HL-60 (cell line): ENCODE measurements at regions not wholly inside any gene's neighbourhood (a gene's known extent, or its start where the extent isn't known, plus 50 kb on each side); places are given as distances from the start of the nearest gene placed in this dataset.

ENCODE experiments used
- DNase-seq, 2 experiments: peaks; one replicate each; pipeline ENCODE4 v3.0.0-alpha.2; 2010 to 2020; ENCODE audit warnings: low read depth in 1 of 2, low spot score in 1 of 2
- H3K27ac ChIP-seq: fragments of 250-450 bp; sonication (Bioruptor Pico); replicated peaks from 2 replicates; pipeline ENCODE4 v1.5.1; 2020; ENCODE audit warnings: mild to moderate bottlenecking, moderate library complexity
- H3K27me3 ChIP-seq: fragments of 250-450 bp; sonication (Bioruptor Pico); 2 replicates; pipeline ENCODE4 v1.5.1; 2021; ENCODE audit warnings: mild to moderate bottlenecking, moderate library complexity; ENCODE audit not compliant: insufficient read depth, poor library complexity, severe bottlenecking
- H3K4me3 ChIP-seq: replicated peaks from 2 replicates; pipeline ENCODE4 v1.5.1; 2011; ENCODE audit warnings: mild to moderate bottlenecking, control low read depth, low read length; ENCODE audit not compliant: insufficient read depth
- GABPA ChIP-seq: IDR thresholded peaks from 2 replicates; pipeline ENCODE4 v1.6.1; 2012; ENCODE audit warnings: low read depth
- POLR2AphosphoS5 ChIP-seq: IDR thresholded peaks from 2 replicates; pipeline ENCODE4 v1.6.1; 2012; ENCODE audit warnings: low read depth
- SPI1 ChIP-seq: IDR thresholded peaks from 2 replicates; pipeline ENCODE4 v1.6.1; 2012; ENCODE audit warnings: low read depth, mild to moderate bottlenecking, borderline replicate concordance
- TF ChIP-seq, protein P1 (sequence below): IDR thresholded peaks from 2 replicates; pipeline ENCODE4 v1.6.1; 2012; ENCODE audit warnings: low read depth; ENCODE audit not compliant: insufficient replicate concordance
- TF ChIP-seq, protein P2 (sequence below): IDR thresholded peaks from one replicate; pipeline ENCODE4 v1.5.1; 2011; ENCODE audit warnings: low read length, control low read depth, inconsistent platforms; ENCODE audit not compliant: insufficient read depth

- Histone ChIP-seq H3K27me3 (no peaks in the 10 kb centered on the region), H3K4me3 (no peak overlapping the region), H3K27ac (no peak overlapping the region)
- no peak for TF ChIP-seq POLR2AphosphoS5
- no peak for TF ChIP-seq SPI1
- no peak for TF ChIP-seq GABPA
- no peak for DNase-seq
Measured at GRCh38 chr17:13176436-13176835, 158.6 kb upstream of the ELAC2 start.

GRCh38 chr17:13171790-13172189 is 154.0 kb upstream of the ELAC2 start:
- no peak for DNase-seq
- no peak overlapping the region for H3K27ac ChIP-seq
- TF ChIP-seq POLR2AphosphoS5 (no peak), GABPA (no peak), SPI1 (no peak)
- TF ChIP-seq, protein P1, sequence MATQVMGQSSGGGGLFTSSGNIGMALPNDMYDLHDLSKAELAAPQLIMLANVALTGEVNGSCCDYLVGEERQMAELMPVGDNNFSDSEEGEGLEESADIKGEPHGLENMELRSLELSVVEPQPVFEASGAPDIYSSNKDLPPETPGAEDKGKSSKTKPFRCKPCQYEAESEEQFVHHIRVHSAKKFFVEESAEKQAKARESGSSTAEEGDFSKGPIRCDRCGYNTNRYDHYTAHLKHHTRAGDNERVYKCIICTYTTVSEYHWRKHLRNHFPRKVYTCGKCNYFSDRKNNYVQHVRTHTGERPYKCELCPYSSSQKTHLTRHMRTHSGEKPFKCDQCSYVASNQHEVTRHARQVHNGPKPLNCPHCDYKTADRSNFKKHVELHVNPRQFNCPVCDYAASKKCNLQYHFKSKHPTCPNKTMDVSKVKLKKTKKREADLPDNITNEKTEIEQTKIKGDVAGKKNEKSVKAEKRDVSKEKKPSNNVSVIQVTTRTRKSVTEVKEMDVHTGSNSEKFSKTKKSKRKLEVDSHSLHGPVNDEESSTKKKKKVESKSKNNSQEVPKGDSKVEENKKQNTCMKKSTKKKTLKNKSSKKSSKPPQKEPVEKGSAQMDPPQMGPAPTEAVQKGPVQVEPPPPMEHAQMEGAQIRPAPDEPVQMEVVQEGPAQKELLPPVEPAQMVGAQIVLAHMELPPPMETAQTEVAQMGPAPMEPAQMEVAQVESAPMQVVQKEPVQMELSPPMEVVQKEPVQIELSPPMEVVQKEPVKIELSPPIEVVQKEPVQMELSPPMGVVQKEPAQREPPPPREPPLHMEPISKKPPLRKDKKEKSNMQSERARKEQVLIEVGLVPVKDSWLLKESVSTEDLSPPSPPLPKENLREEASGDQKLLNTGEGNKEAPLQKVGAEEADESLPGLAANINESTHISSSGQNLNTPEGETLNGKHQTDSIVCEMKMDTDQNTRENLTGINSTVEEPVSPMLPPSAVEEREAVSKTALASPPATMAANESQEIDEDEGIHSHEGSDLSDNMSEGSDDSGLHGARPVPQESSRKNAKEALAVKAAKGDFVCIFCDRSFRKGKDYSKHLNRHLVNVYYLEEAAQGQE, result no peak
- TF ChIP-seq, protein P2, sequence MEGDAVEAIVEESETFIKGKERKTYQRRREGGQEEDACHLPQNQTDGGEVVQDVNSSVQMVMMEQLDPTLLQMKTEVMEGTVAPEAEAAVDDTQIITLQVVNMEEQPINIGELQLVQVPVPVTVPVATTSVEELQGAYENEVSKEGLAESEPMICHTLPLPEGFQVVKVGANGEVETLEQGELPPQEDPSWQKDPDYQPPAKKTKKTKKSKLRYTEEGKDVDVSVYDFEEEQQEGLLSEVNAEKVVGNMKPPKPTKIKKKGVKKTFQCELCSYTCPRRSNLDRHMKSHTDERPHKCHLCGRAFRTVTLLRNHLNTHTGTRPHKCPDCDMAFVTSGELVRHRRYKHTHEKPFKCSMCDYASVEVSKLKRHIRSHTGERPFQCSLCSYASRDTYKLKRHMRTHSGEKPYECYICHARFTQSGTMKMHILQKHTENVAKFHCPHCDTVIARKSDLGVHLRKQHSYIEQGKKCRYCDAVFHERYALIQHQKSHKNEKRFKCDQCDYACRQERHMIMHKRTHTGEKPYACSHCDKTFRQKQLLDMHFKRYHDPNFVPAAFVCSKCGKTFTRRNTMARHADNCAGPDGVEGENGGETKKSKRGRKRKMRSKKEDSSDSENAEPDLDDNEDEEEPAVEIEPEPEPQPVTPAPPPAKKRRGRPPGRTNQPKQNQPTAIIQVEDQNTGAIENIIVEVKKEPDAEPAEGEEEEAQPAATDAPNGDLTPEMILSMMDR, result no peak
- no peaks in the 10 kb centered on the region for H3K27me3 ChIP-seq
- H3K4me3 ChIP-seq, result no peak overlapping the region

DNA sequence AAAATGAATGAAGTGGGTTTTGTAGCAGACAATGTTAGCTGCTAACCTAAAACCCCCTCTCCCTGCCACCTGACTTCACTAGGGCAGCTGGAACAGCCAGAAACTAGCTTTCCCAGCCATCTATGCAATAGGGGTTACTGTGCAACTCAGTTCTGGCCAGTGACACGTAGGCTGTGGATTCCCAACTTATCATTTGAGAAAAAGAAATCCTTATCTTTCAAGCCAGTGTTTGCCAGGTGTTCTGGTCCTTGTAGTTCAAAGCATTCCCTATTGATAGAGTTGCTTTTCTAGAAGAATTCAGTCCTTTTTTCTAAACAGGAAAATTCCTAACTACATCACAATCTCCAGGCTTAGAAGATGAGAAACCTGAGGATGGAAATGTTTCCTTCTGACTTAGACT is 144.5 kb upstream of the ELAC2 start:
- H3K27me3 ChIP-seq, result no peaks in the 10 kb centered on the region
- H3K27ac ChIP-seq, result no peak overlapping the region
- TF ChIP-seq SPI1 (no peak), GABPA (no peak), POLR2AphosphoS5 (no peak)
- TF ChIP-seq, protein P1, result no peak
- TF ChIP-seq, protein P2, result no peak
- no peak overlapping the region for H3K4me3 ChIP-seq
- no peak for DNase-seq

- Histone ChIP-seq H3K27me3 (no peaks in the 10 kb centered on the region), H3K27ac (no peak overlapping the region), H3K4me3 (no peak overlapping the region)
- DNase-seq, result no peak
- TF ChIP-seq, protein P2, result no peak
- TF ChIP-seq, protein P1, result no peak
- no peak for TF ChIP-seq GABPA
Measured at GRCh38 chr17:13160790-13161189, 143.0 kb upstream of the ELAC2 start.
